SK-N-SH (cell line): ENCODE measurements at regions not wholly inside any gene's neighbourhood (a gene's known extent, or its start where the extent isn't known, plus 50 kb on each side); places are given as distances from the start of the nearest gene placed in this dataset.

Experiments used
- CTCF ChIA-PET: fragments of 300-600, 350-600 bp; formaldehyde crosslinking; extraction: SDS; loops from one replicate; lab custom pipeline; 2021; lab: Yijun Ruan, JAX
- POLR2A ChIA-PET: fragments of 350-600 bp; sonication (Branson Sonifier 250); formaldehyde crosslinking; extraction: SDS; loops from one replicate; lab custom pipeline; 2020; ENCODE audit warnings: antibody characterized with exemption, inconsistent platforms; lab: Yijun Ruan, JAX
- DNase-seq: peaks from one replicate; pipeline ENCODE4 v3.0.0; 2012
- H2AFZ ChIP-seq: fragments of 200-600 bp; sonication (generic); 2 replicates; pipeline ENCODE4 v1.8.1; 2016; ENCODE audit warnings: antibody characterized with exemption, mild to moderate bottlenecking, low read depth
- H3F3A ChIP-seq: fragments of 200-600 bp; sonication (generic); replicated peaks from 2 replicates; pipeline ENCODE3; 2016; ENCODE audit warnings: antibody characterized with exemption, mild to moderate bottlenecking; ENCODE audit not compliant: insufficient read depth
- H3K27ac ChIP-seq, 2 experiments: fragments of 200-500 bp in 1 of 2; fragments of 200-600 bp in 1 of 2; sonication (Bioruptor generic) in 1 of 2; sonication (generic), shearing (Covaris generic) in 1 of 2; 2 replicates each; pipeline versions ENCODE4 v1.5.1 to v1.6.1; 2014 to 2016; ENCODE audit warnings: low read depth in 2 of 2, inconsistent platforms in 1 of 2, low read length in 1 of 2, mild to moderate bottlenecking in 1 of 2, mixed read lengths in 1 of 2
- H3K27me3 ChIP-seq: fragments of 200-600 bp; sonication (generic), shearing (Covaris generic); 2 replicates; pipeline ENCODE4 v1.6.1; 2016; ENCODE audit warnings: mixed run types; ENCODE audit not compliant: insufficient read depth
- H3K36me3 ChIP-seq, 2 experiments: fragments of 200-500 bp in 1 of 2; fragments of 200-600 bp in 1 of 2; sonication (Bioruptor generic) in 1 of 2; sonication (generic) in 1 of 2; replicated peaks in 1 of 2; 2 replicates each; pipeline versions ENCODE3 to v1.5.1; 2014 to 2016; ENCODE audit warnings: low read length in 1 of 2, mild to moderate bottlenecking in 1 of 2; ENCODE audit not compliant: insufficient read depth in 2 of 2, control insufficient read depth in 1 of 2
- H3K4me1 ChIP-seq, 2 experiments: fragments of 200-500 bp in 1 of 2; fragments of 200-600 bp in 1 of 2; sonication (Bioruptor generic) in 1 of 2; sonication (generic), shearing (Covaris generic) in 1 of 2; 2 replicates each; pipeline versions ENCODE4 v1.5.1 to v1.6.1; 2014 to 2016; ENCODE audit warnings: low read depth in 1 of 2, low read length in 1 of 2, mixed run types in 1 of 2; ENCODE audit not compliant: insufficient read depth in 2 of 2, control insufficient read depth in 1 of 2
- H3K4me2 ChIP-seq: fragments of 200-600 bp; sonication (generic), shearing (Covaris generic); 2 replicates; pipeline ENCODE4 v1.6.1; 2017; ENCODE audit warnings: mixed run types
- H3K4me3 ChIP-seq, 2 experiments: fragments of 200-500 bp in 1 of 2; fragments of 200-600 bp in 1 of 2; sonication (Bioruptor generic) in 1 of 2; sonication (generic), shearing (Covaris generic) in 1 of 2; 2 replicates each; pipeline versions ENCODE4 v1.5.1 to v1.8.1; 2014 to 2016; ENCODE audit warnings: low read depth in 2 of 2, inconsistent platforms in 1 of 2, low read length in 1 of 2, mild to moderate bottlenecking in 1 of 2, mixed read lengths in 1 of 2, moderate library complexity in 1 of 2
- H3K79me2 ChIP-seq: fragments of 200-600 bp; sonication (generic); 2 replicates; pipeline ENCODE4 v1.8.1; 2017; ENCODE audit warnings: mild to moderate bottlenecking; ENCODE audit not compliant: insufficient read depth
- H3K9ac ChIP-seq: fragments of 200-600 bp; sonication (generic); 2 replicates; pipeline ENCODE4 v1.6.1; 2017; ENCODE audit warnings: mixed run types
- H3K9me2 ChIP-seq: fragments of 200-600 bp; sonication (generic); 2 replicates; pipeline ENCODE4 v1.6.1; 2017; ENCODE audit warnings: mixed run types
- H3K9me3 ChIP-seq: fragments of 200-600 bp; sonication (generic); 2 replicates; pipeline ENCODE4 v1.6.1; 2017; ENCODE audit warnings: mixed run types, mild to moderate bottlenecking, moderate library complexity
- H4K20me1 ChIP-seq: fragments of 200-600 bp; sonication (generic); 2 replicates; pipeline ENCODE4 v1.6.1; 2017; ENCODE audit warnings: mild to moderate bottlenecking, mixed run types; ENCODE audit not compliant: insufficient read depth
- CHD2 ChIP-seq: fragments of 150-350 bp; IDR thresholded peaks from 2 replicates; pipeline ENCODE4 v1.6.1; 2018; ENCODE audit warnings: low read length; ENCODE audit not compliant: partially characterized antibody
- CTCF ChIP-seq: fragments of 200-600 bp; sonication (generic); IDR thresholded peaks from 2 replicates; pipeline ENCODE4 v1.6.1; 2017; ENCODE audit warnings: antibody characterized with exemption, mild to moderate bottlenecking, moderate library complexity
- EP300 ChIP-seq, 2 experiments: IDR thresholded peaks; 2 replicates each; pipeline versions ENCODE4 v1.4.0 to v1.6.1; 2012; ENCODE audit warnings: borderline replicate concordance in 1 of 2, low read depth in 1 of 2, low read length in 1 of 2
- EZH2phosphoT487 ChIP-seq: fragments of 200-600 bp; sonication (generic); IDR thresholded peaks from 2 replicates; pipeline ENCODE4 v1.6.1; 2017; ENCODE audit warnings: low read depth, mixed run types, mild to moderate bottlenecking, antibody characterized with exemption, moderate library complexity, borderline replicate concordance
- FOSL2 ChIP-seq: IDR thresholded peaks from 2 replicates; pipeline ENCODE4 v1.4.0; 2012; ENCODE audit warnings: low read depth, mild to moderate bottlenecking, moderate library complexity, borderline replicate concordance
- FOXJ3 ChIP-seq: sonication (generic); formaldehyde crosslinking; IDR thresholded peaks from 2 replicates; pipeline ENCODE4 v1.5.1; 2020; ENCODE audit warnings: mild to moderate bottlenecking, missing genetic modification reagents
- FOXM1 ChIP-seq: IDR thresholded peaks from 2 replicates; pipeline ENCODE4 v1.4.0; 2012; ENCODE audit warnings: low read depth, mild to moderate bottlenecking
- GABPA ChIP-seq: IDR thresholded peaks from 2 replicates; pipeline ENCODE4 v1.4.0; 2012; ENCODE audit warnings: low read depth, mild to moderate bottlenecking
- GATA2 ChIP-seq: sonication (generic); formaldehyde crosslinking; IDR thresholded peaks from 2 replicates; pipeline ENCODE4 v1.5.0; 2020; ENCODE audit warnings: mild to moderate bottlenecking, missing genetic modification reagents
- IRF3 ChIP-seq: fragments of 150-350 bp; IDR thresholded peaks from 2 replicates; pipeline ENCODE4 v1.6.1; 2016; ENCODE audit warnings: mild to moderate bottlenecking, low read depth, low read length
- MAX ChIP-seq: IDR thresholded peaks from 2 replicates; pipeline ENCODE4 v1.4.0; 2012; ENCODE audit warnings: low read depth
- MXI1 ChIP-seq: IDR thresholded peaks from 2 replicates; pipeline ENCODE4 v1.6.1; 2012; ENCODE audit warnings: mild to moderate bottlenecking, low read depth, low read length, improper control_type of control experiment
- RFX5 ChIP-seq: IDR thresholded peaks from 2 replicates; pipeline ENCODE4 v1.6.1; 2012; ENCODE audit warnings: mild to moderate bottlenecking, improper control_type of control experiment, low read length
- RXRA ChIP-seq: IDR thresholded peaks from 2 replicates; pipeline ENCODE4 v1.4.0; 2012; ENCODE audit warnings: low read depth, mild to moderate bottlenecking, borderline replicate concordance
- SIN3A ChIP-seq: IDR thresholded peaks from 2 replicates; pipeline ENCODE4 v1.6.1; 2012; ENCODE audit warnings: low read depth, mild to moderate bottlenecking, low read length, moderate library complexity, borderline replicate concordance
- SMC3 ChIP-seq: IDR thresholded peaks from 2 replicates; pipeline ENCODE4 v1.6.1; 2012; ENCODE audit warnings: low read depth, low read length, improper control_type of control experiment
- TAF1 ChIP-seq: IDR thresholded peaks from 2 replicates; pipeline ENCODE4 v1.6.1; 2012; ENCODE audit warnings: low read depth, mild to moderate bottlenecking, low read length, moderate library complexity, borderline replicate concordance
- TEAD4 ChIP-seq: IDR thresholded peaks from 2 replicates; pipeline ENCODE4 v1.4.0; 2012; ENCODE audit warnings: mild to moderate bottlenecking, borderline replicate concordance; ENCODE audit not compliant: insufficient read depth
- USF1 ChIP-seq: IDR thresholded peaks from 2 replicates; pipeline ENCODE4 v1.4.0; 2012; ENCODE audit warnings: low read depth, borderline replicate concordance
- YY1 ChIP-seq: IDR thresholded peaks from 2 replicates; pipeline ENCODE4 v1.4.0; 2012; ENCODE audit warnings: low read depth, mild to moderate bottlenecking
- WGBS: methylation state at CpG from one replicate; pipeline ENCODE4 v1.1.6; 2017; ENCODE audit warnings: low lambda C conversion rate; 5-methylcytosine and 5-hydroxymethylcytosine counted together

GRCh38 chr2:12915787-12916186 lies 199.1 kb downstream of the TRIB2 start:
- CTCF ChIA-PET = interaction anchor here (0.6 to 2.3 kb wide), 2 partner anchors 14 to 15 kb away, joined by 4 to 8 read pairs; no protein-coding TSS in a partner anchor
- no peak for DNase-seq
- no peak overlapping the region for H3K4me2 ChIP-seq

More at GRCh38 chr2:12915787-12916186, 199.1 kb downstream of the TRIB2 start:
- Histone ChIP-seq H3K4me1 (peaks cover 3 to 20% of the 10 kb centered on the region in 2 experiments; a peak in 2 of 4 replicates), H3K79me2 (no peaks in the 10 kb centered on the region), H4K20me1 (no peaks in the 10 kb centered on the region), H3K27ac (no peak overlapping the region), H3K9ac (no peak overlapping the region), H3F3A (peaks cover 19% of the 10 kb centered on the region), H3K36me3 (no peaks in the 10 kb centered on the region), H3K27me3 (no peaks in the 10 kb centered on the region), H2AFZ (no peak overlapping the region), H3K9me3 (no peaks in the 10 kb centered on the region), H3K4me3 (no peak overlapping the region), H3K9me2 (0 out of 2 replicates have a peak, but pooled peaks cover 3% of the 10 kb centered on the region)
- 87% methylated on average over 1 of the region's 1 CpG for WGBS
- TF ChIP-seq TAF1 (no peak), USF1 (no peak), EP300 (IDR thresholded peaks at IDR 0.05; ENCODE audit: borderline replicate concordance in 1 of 2, low read depth in 1 of 2, low read length in 1 of 2) (no peak), CTCF (no peak), FOXJ3 (CRISPR knock-in tag) (no peak), IRF3 (no peak), GABPA (no peak), FOSL2 (no peak), MXI1 (no peak), RXRA (no peak), EZH2phosphoT487 (no peak), SIN3A (no peak), CHD2 (no peak), GATA2 (CRISPR knock-in tag) (no peak), MAX (no peak), YY1 (no peak), SMC3 (no peak), TEAD4 (no peak), FOXM1 (no peak), RFX5 (no peak)
- POLR2A ChIA-PET = no interaction called here
